IMR-90 (cell line): ENCODE measurements at regions not wholly inside any gene's neighbourhood (a gene's known extent, or its start where the extent isn't known, plus 50 kb on each side); places are given as distances from the start of the nearest gene placed in this dataset.

ENCODE experiments used
- ATAC-seq: fragments of 200-7000 bp; cut with Tn5 transposase; 2 replicates; pipeline ENCODE4 v1.9.1; 2020; ENCODE audit warnings: low read depth, mild to moderate bottlenecking, moderate library complexity
- BruUV-seq: library from RNA; stranded (reverse); fragments of 400-500 nt; replicated peaks from 2 replicates; lab custom pipeline; 2021; lab: Mats Ljungman, UMichigan
- CTCF ChIA-PET: fragments of 300-600 bp; formaldehyde crosslinking; extraction: SDS; loops from one replicate; lab custom pipeline; 2021; ENCODE audit warnings: antibody characterized with exemption; lab: Yijun Ruan, JAX
- POLR2A ChIA-PET: fragments of 300-600 bp; sonication (Branson Sonifier 250); formaldehyde crosslinking; loops from one replicate; lab custom pipeline; 2022; ENCODE audit warnings: antibody characterized with exemption; ENCODE audit not compliant: unreplicated experiment; lab: Charles Lee
- DNase-seq: peaks from one replicate; pipeline ENCODE4 v3.0.0; 2013
- H2AFZ ChIP-seq: replicated peaks from 2 replicates; pipeline ENCODE3; 2013; ENCODE audit warnings: low read length, mild to moderate bottlenecking; ENCODE audit not compliant: poor library complexity
- H2AK5ac ChIP-seq: 2 replicates; pipeline ENCODE4 v1.6.1; 2013; ENCODE audit warnings: low read depth, low read length, inconsistent platforms
- H2AK9ac ChIP-seq: replicated peaks from 2 replicates; pipeline ENCODE3; 2013; ENCODE audit warnings: mild to moderate bottlenecking, low read depth, low read length, moderate library complexity; ENCODE audit not compliant: poor library complexity
- H2BK120ac ChIP-seq: 2 replicates; pipeline ENCODE4 v1.6.1; 2013; ENCODE audit warnings: low read depth, low read length, inconsistent platforms
- H2BK15ac ChIP-seq: 3 replicates; pipeline ENCODE4 v1.6.1; 2013; ENCODE audit warnings: low read depth, low read length, inconsistent platforms
- H2BK20ac ChIP-seq: 2 replicates; pipeline ENCODE4 v1.6.1; 2013; ENCODE audit warnings: low read depth, mild to moderate bottlenecking, inconsistent platforms, low read length, moderate library complexity
- H2BK5ac ChIP-seq: 2 replicates; pipeline ENCODE4 v1.6.1; 2013; ENCODE audit warnings: mild to moderate bottlenecking, low read depth, low read length, inconsistent platforms; ENCODE audit not compliant: poor library complexity, severe bottlenecking
- H3K14ac ChIP-seq: replicated peaks from 2 replicates; pipeline ENCODE4 v1.6.1; 2013; ENCODE audit warnings: low read depth, low read length, inconsistent platforms
- H3K18ac ChIP-seq: 2 replicates; pipeline ENCODE4 v1.6.1; 2013; ENCODE audit warnings: low read depth, low read length, control low read depth
- H3K23ac ChIP-seq: 2 replicates; pipeline ENCODE4 v1.6.1; 2013; ENCODE audit warnings: low read depth, low read length, inconsistent platforms
- H3K27ac ChIP-seq: 2 replicates; pipeline ENCODE4 v1.5.1; 2013; ENCODE audit warnings: mild to moderate bottlenecking, control low read depth, low read length; ENCODE audit not compliant: insufficient read depth
- H3K27me3 ChIP-seq: 2 replicates; pipeline ENCODE4 v1.6.1; 2013; ENCODE audit warnings: low read length; ENCODE audit not compliant: control insufficient read depth, insufficient read depth
- H3K36me3 ChIP-seq: 2 replicates; pipeline ENCODE4 v1.6.1; 2013; ENCODE audit warnings: low read length, mixed read lengths; ENCODE audit not compliant: control insufficient read depth, insufficient read depth
- H3K4ac ChIP-seq: 2 replicates; pipeline ENCODE4 v1.6.1; 2013; ENCODE audit warnings: low read depth, low read length, inconsistent platforms
- H3K4me1 ChIP-seq: 2 replicates; pipeline ENCODE4 v1.6.1; 2013; ENCODE audit warnings: low read length, mixed read lengths; ENCODE audit not compliant: control insufficient read depth, insufficient read depth
- H3K4me2 ChIP-seq: 2 replicates; pipeline ENCODE4 v1.6.1; 2013; ENCODE audit warnings: low read depth, mild to moderate bottlenecking, control low read depth, low read length, moderate library complexity
- H3K4me3 ChIP-seq: 2 replicates; pipeline ENCODE4 v1.5.1; 2013; ENCODE audit warnings: low read depth, mild to moderate bottlenecking, control low read depth, low read length, moderate library complexity; ENCODE audit not compliant: insufficient read depth
- H3K56ac ChIP-seq: 2 replicates; pipeline ENCODE4 v1.6.1; 2013; ENCODE audit warnings: low read length, inconsistent platforms; ENCODE audit not compliant: insufficient read depth; ENCODE audit errors: extremely low read depth
- H3K79me1 ChIP-seq, 2 experiments: 2 replicates each; pipeline ENCODE4 v1.6.1; 2013; ENCODE audit warnings: low read length in 2 of 2, inconsistent platforms in 1 of 2, low read depth in 1 of 2
- H3K9ac ChIP-seq: 2 replicates; pipeline ENCODE4 v1.6.1; 2013; ENCODE audit warnings: low read depth, low read length, control low read depth
- H3K9me1 ChIP-seq: 2 replicates; pipeline ENCODE4 v1.6.1; 2013; ENCODE audit warnings: low read length, inconsistent platforms; ENCODE audit not compliant: insufficient read depth
- H3K9me3 ChIP-seq: 2 replicates; pipeline ENCODE4 v1.6.1; 2013; ENCODE audit warnings: low read length; ENCODE audit not compliant: control insufficient read depth, insufficient read depth
- H4K20me1 ChIP-seq: 2 replicates; pipeline ENCODE4 v1.6.1; 2013; ENCODE audit warnings: low read length, inconsistent platforms; ENCODE audit not compliant: insufficient read depth
- H4K5ac ChIP-seq: 2 replicates; pipeline ENCODE4 v1.6.1; 2013; ENCODE audit warnings: mild to moderate bottlenecking, low read depth, low read length, control low read depth
- H4K8ac ChIP-seq, 2 experiments: 2 replicates each; pipeline ENCODE4 v1.6.1; 2013; ENCODE audit warnings: low read depth in 2 of 2, low read length in 2 of 2, control low read depth in 1 of 2, inconsistent platforms in 1 of 2
- H4K91ac ChIP-seq: 2 replicates; pipeline ENCODE4 v1.6.1; 2013; ENCODE audit warnings: low read depth, low read length, inconsistent platforms; ENCODE audit not compliant: insufficient read depth
- BHLHE40 ChIP-seq: fragments of 150-350 bp; IDR thresholded peaks from 2 replicates; pipeline ENCODE4 v1.6.1; 2016; ENCODE audit warnings: mild to moderate bottlenecking, low read depth, low read length
- CEBPB ChIP-seq: IDR thresholded peaks from 2 replicates; pipeline ENCODE4 v1.6.1; 2012; ENCODE audit warnings: low read depth, low read length, improper control_type of control experiment
- CHD1 ChIP-seq: IDR thresholded peaks from 2 replicates; pipeline ENCODE4 v1.6.1; 2012; ENCODE audit warnings: low read depth, low read length, improper control_type of control experiment
- FOS ChIP-seq: fragments of 150-350 bp; IDR thresholded peaks from 2 replicates; pipeline ENCODE4 v1.6.1; 2016; ENCODE audit warnings: low read depth, low read length
- MAFK ChIP-seq: IDR thresholded peaks from 2 replicates; pipeline ENCODE4 v1.6.1; 2012; ENCODE audit warnings: low read depth, low read length, improper control_type of control experiment
- MAZ ChIP-seq: IDR thresholded peaks from 2 replicates; pipeline ENCODE4 v1.6.1; 2012; ENCODE audit warnings: low read depth, mild to moderate bottlenecking, low read length, improper control_type of control experiment, moderate library complexity, borderline replicate concordance
- MXI1 ChIP-seq: IDR thresholded peaks from 2 replicates; pipeline ENCODE4 v1.6.1; 2012; ENCODE audit warnings: low read depth, mild to moderate bottlenecking, low read length, moderate library complexity, borderline replicate concordance
- NFE2L2 ChIP-seq: fragments of 150-350 bp; IDR thresholded peaks from 2 replicates; pipeline ENCODE4 v1.6.1; 2016; ENCODE audit warnings: low read depth, mild to moderate bottlenecking, low read length
- POLR2A ChIP-seq: IDR thresholded peaks from 2 replicates; pipeline ENCODE4 v1.6.1; 2012; ENCODE audit warnings: mild to moderate bottlenecking, low read depth, low read length
- RAD21 ChIP-seq: IDR thresholded peaks from 2 replicates; pipeline ENCODE4 v1.6.1; 2012; ENCODE audit warnings: low read length, improper control_type of control experiment
- RCOR1 ChIP-seq: IDR thresholded peaks from 2 replicates; pipeline ENCODE4 v1.6.1; 2012; ENCODE audit warnings: mild to moderate bottlenecking, low read length, improper control_type of control experiment; ENCODE audit not compliant: insufficient replicate concordance
- RFX5 ChIP-seq: IDR thresholded peaks from 2 replicates; pipeline ENCODE4 v1.8.0; 2012; ENCODE audit warnings: low read depth, mild to moderate bottlenecking, low read length, moderate library complexity
- SMC3 ChIP-seq: fragments of 150-350 bp; IDR thresholded peaks from 2 replicates; pipeline ENCODE4 v1.6.1; 2016; ENCODE audit warnings: low read depth, mild to moderate bottlenecking, antibody characterized with exemption, low read length, moderate library complexity
- WGBS, 2 experiments: methylation state at CpG; one replicate each; pipeline versions ENCODE4 v1.1.5 to v1.1.7; 2013; ENCODE audit warnings: missing lambda C conversion rate in 2 of 2; ENCODE audit not compliant: insufficient read length in 1 of 2; ENCODE audit errors: extremely low coverage in 2 of 2; 5-methylcytosine and 5-hydroxymethylcytosine counted together
- dilution Hi-C: fragments of 300-500 bp; cut with HindIII; formaldehyde crosslinking; loops from one replicate; pipeline ENCODE4 v1.14.3; 2018; ENCODE audit warnings: low sequenced_read_pairs; ENCODE audit not compliant: unreplicated experiment
- in situ Hi-C: fragments of 300-500 bp; cut with MboI; formaldehyde crosslinking; loops from 3 replicates; pipeline ENCODE4 v1.14.3; 2019; ENCODE audit warnings: low sequenced_read_pairs, inconsistent platforms, mixed read lengths
- intact Hi-C: fragments of 100-400 bp; cut with micrococcal nuclease; formaldehyde crosslinking; loops from 2 replicates; pipeline ENCODE4 v1.10.0; 2022
- TF ChIP-seq, protein P1 (sequence below): fragments of 150-350 bp; IDR thresholded peaks from 2 replicates; pipeline ENCODE4 v1.6.1; 2017; ENCODE audit warnings: mild to moderate bottlenecking, antibody characterized with exemption, low read length, low read depth
- TF ChIP-seq, protein P2 (sequence below): fragments of 150-350 bp; IDR thresholded peaks from 2 replicates; pipeline ENCODE4 v1.6.1; 2016; ENCODE audit warnings: low read depth, mild to moderate bottlenecking, low read length, moderate library complexity, borderline replicate concordance
- TF ChIP-seq, protein P3 (sequence below): conservative IDR thresholded peaks from 2 replicates; pipeline ENCODE4 v1.5.1; 2012; ENCODE audit warnings: mild to moderate bottlenecking, low read depth, low read length, improper control_type of control experiment

DNA sequence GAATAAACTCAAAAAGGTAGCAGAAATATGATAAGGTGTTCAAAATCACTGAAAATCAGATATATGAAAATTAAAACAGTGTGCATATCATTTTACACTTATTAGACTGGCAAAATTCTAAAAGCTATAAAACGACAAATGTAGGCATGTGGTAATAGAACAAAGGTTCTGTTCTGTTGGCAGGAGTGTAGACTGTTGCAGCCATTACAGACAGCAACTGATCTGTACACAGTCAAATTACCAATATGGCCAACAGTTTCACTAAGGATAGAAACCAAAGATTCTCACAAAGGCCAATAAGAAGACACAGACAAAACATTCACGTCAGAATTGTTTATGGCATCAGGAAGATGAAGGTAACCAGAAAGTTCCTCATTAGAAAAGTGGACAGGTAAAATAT, 112.8 kb upstream of the PLS3 start:
- dilution Hi-C loops = no loop called here
- H3K36me3 ChIP-seq = no peaks in the 10 kb centered on the region
- CTCF ChIA-PET = no interaction called here

More for the DNA sequence above, 112.8 kb upstream of the PLS3 start:
- Histone ChIP-seq H3K4me1 (no peaks in the 10 kb centered on the region), H3K9me3 (no peaks in the 10 kb centered on the region), H3K4me2 (no peak overlapping the region), H2BK120ac (no peak overlapping the region), H4K5ac (no peak overlapping the region), H3K9me1 (no peaks in the 10 kb centered on the region), H3K14ac (no peak overlapping the region), H3K79me1 (no peaks in the 10 kb centered on the region), H3K4me3 (no peak overlapping the region), H3K18ac (no peak overlapping the region), H2BK20ac (no peak overlapping the region), H3K9ac (no peak overlapping the region), H3K56ac (no peak overlapping the region), H2BK15ac (no peak overlapping the region), H3K4ac (no peak overlapping the region), H4K91ac (no peak overlapping the region), H2AK5ac (no peak overlapping the region), H4K20me1 (no peaks in the 10 kb centered on the region), H2AFZ (no peak overlapping the region), H4K8ac (no peak overlapping the region), H3K23ac (no peak overlapping the region), H3K27ac (no peak overlapping the region), H3K27me3 (peaks cover 6% of the 10 kb centered on the region), H2AK9ac (no peak overlapping the region), H2BK5ac (no peak overlapping the region)
- DNase-seq (no peak), ATAC-seq (no peak)
- POLR2A ChIA-PET = no interaction called here
- intact Hi-C loops = no loop called here
- no CpG with 5 or more reads among the region's 2 CpGs for WGBS, 2 experiments
- in situ Hi-C loops = no loop called here
- TF ChIP-seq CEBPB = no peak
- TF ChIP-seq, protein P1, sequence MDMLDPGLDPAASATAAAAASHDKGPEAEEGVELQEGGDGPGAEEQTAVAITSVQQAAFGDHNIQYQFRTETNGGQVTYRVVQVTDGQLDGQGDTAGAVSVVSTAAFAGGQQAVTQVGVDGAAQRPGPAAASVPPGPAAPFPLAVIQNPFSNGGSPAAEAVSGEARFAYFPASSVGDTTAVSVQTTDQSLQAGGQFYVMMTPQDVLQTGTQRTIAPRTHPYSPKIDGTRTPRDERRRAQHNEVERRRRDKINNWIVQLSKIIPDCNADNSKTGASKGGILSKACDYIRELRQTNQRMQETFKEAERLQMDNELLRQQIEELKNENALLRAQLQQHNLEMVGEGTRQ = no peak
- TF ChIP-seq POLR2A = no peak
- no peak for TF ChIP-seq MXI1
- TF ChIP-seq RCOR1 = no peak
- no peak for TF ChIP-seq RAD21
- TF ChIP-seq, protein P2, sequence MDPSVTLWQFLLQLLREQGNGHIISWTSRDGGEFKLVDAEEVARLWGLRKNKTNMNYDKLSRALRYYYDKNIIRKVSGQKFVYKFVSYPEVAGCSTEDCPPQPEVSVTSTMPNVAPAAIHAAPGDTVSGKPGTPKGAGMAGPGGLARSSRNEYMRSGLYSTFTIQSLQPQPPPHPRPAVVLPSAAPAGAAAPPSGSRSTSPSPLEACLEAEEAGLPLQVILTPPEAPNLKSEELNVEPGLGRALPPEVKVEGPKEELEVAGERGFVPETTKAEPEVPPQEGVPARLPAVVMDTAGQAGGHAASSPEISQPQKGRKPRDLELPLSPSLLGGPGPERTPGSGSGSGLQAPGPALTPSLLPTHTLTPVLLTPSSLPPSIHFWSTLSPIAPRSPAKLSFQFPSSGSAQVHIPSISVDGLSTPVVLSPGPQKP = no peak
- TF ChIP-seq, protein P3, sequence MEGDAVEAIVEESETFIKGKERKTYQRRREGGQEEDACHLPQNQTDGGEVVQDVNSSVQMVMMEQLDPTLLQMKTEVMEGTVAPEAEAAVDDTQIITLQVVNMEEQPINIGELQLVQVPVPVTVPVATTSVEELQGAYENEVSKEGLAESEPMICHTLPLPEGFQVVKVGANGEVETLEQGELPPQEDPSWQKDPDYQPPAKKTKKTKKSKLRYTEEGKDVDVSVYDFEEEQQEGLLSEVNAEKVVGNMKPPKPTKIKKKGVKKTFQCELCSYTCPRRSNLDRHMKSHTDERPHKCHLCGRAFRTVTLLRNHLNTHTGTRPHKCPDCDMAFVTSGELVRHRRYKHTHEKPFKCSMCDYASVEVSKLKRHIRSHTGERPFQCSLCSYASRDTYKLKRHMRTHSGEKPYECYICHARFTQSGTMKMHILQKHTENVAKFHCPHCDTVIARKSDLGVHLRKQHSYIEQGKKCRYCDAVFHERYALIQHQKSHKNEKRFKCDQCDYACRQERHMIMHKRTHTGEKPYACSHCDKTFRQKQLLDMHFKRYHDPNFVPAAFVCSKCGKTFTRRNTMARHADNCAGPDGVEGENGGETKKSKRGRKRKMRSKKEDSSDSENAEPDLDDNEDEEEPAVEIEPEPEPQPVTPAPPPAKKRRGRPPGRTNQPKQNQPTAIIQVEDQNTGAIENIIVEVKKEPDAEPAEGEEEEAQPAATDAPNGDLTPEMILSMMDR = no peak
- no peak for TF ChIP-seq BHLHE40
- no peak for TF ChIP-seq FOS
- TF ChIP-seq NFE2L2 = no peak
- no peak for TF ChIP-seq MAZ
- no peak for TF ChIP-seq CHD1
- TF ChIP-seq SMC3 = no peak
- no peak for TF ChIP-seq MAFK
- TF ChIP-seq RFX5 = no peak
- BruUV-seq = no TSS peak
